H9 (cell line): ENCODE measurements at regions not wholly inside any gene's neighbourhood (a gene's known extent, or its start where the extent isn't known, plus 50 kb on each side); places are given as distances from the start of the nearest gene placed in this dataset.

Experiments
- DNase-seq: peaks from one replicate; pipeline ENCODE4 v3.0.0-alpha.2; 2017
- H2AFZ ChIP-seq: one replicate; pipeline ENCODE4 v1.6.1; 2013; ENCODE audit warnings: mild to moderate bottlenecking, low read length, control low read depth, moderate library complexity
- H2AK5ac ChIP-seq: 2 replicates; pipeline ENCODE4 v1.6.1; 2013; ENCODE audit warnings: low read length, control low read depth, mixed read lengths; ENCODE audit not compliant: insufficient read length
- H2BK120ac ChIP-seq: one replicate; pipeline ENCODE4 v1.6.1; 2013; ENCODE audit warnings: low read depth, mild to moderate bottlenecking, low read length, control low read depth, inconsistent platforms; ENCODE audit not compliant: poor library complexity, severe bottlenecking
- H2BK12ac ChIP-seq: 2 replicates; pipeline ENCODE4 v1.6.1; 2013; ENCODE audit warnings: low read length, control low read depth, mixed read lengths, low read depth; ENCODE audit not compliant: insufficient read length
- H2BK15ac ChIP-seq: 2 replicates; pipeline ENCODE4 v1.6.1; 2013; ENCODE audit warnings: low read depth, low read length, control low read depth
- H2BK20ac ChIP-seq: one replicate; pipeline ENCODE4 v1.6.1; 2013; ENCODE audit warnings: low read depth, mild to moderate bottlenecking, low read length, control low read depth, inconsistent platforms; ENCODE audit not compliant: poor library complexity, severe bottlenecking
- H2BK5ac ChIP-seq: 2 replicates; pipeline ENCODE4 v1.6.1; 2013; ENCODE audit warnings: low read length, control low read depth, mixed read lengths; ENCODE audit not compliant: insufficient read length
- H3K14ac ChIP-seq: 2 replicates; pipeline ENCODE4 v1.6.1; 2013; ENCODE audit warnings: low read length, control low read depth; ENCODE audit not compliant: insufficient read depth
- H3K18ac ChIP-seq: 2 replicates; pipeline ENCODE4 v1.6.1; 2013; ENCODE audit warnings: low read depth, mild to moderate bottlenecking, mixed read lengths, low read length, control low read depth; ENCODE audit not compliant: insufficient read length
- H3K23ac ChIP-seq: 2 replicates; pipeline ENCODE4 v1.6.1; 2013; ENCODE audit warnings: low read length, control low read depth, mixed read lengths, low read depth; ENCODE audit not compliant: insufficient read length
- H3K23me2 ChIP-seq: 2 replicates; pipeline ENCODE4 v1.6.1; 2013; ENCODE audit warnings: low read depth, mild to moderate bottlenecking, mixed read lengths, low read length, control low read depth; ENCODE audit not compliant: insufficient read length, poor library complexity, severe bottlenecking
- H3K27ac ChIP-seq: 2 replicates; pipeline ENCODE4 v1.5.1; 2013; ENCODE audit warnings: low read length, control low read depth, mixed read lengths, low read depth; ENCODE audit not compliant: insufficient read length
- H3K27me3 ChIP-seq: 2 replicates; pipeline ENCODE4 v1.6.1; 2013; ENCODE audit warnings: low read length, control low read depth, inconsistent platforms; ENCODE audit not compliant: insufficient read depth
- H3K4ac ChIP-seq: 2 replicates; pipeline ENCODE4 v1.6.1; 2013; ENCODE audit warnings: low read depth, mild to moderate bottlenecking, control low read depth, inconsistent platforms, low read length, moderate library complexity
- H3K4me1 ChIP-seq: 2 replicates; pipeline ENCODE4 v1.6.1; 2013; ENCODE audit warnings: low read length, control low read depth, inconsistent platforms; ENCODE audit not compliant: insufficient read depth
- H3K4me2 ChIP-seq: 2 replicates; pipeline ENCODE4 v1.6.1; 2013; ENCODE audit warnings: low read length, control low read depth, mixed read lengths; ENCODE audit not compliant: insufficient read length, insufficient read depth
- H3K56ac ChIP-seq: 2 replicates; pipeline ENCODE4 v1.6.1; 2013; ENCODE audit warnings: low read depth, mild to moderate bottlenecking, mixed read lengths, low read length, control low read depth; ENCODE audit not compliant: insufficient read length
- H3K79me1 ChIP-seq: 2 replicates; pipeline ENCODE4 v1.6.1; 2013; ENCODE audit warnings: low read depth, mild to moderate bottlenecking, moderate library complexity, low read length, control low read depth, inconsistent platforms; ENCODE audit not compliant: insufficient read depth, poor library complexity, severe bottlenecking
- H3K79me2 ChIP-seq: 2 replicates; pipeline ENCODE4 v1.6.1; 2013; ENCODE audit warnings: low read length, control low read depth, inconsistent platforms; ENCODE audit not compliant: insufficient read depth
- H3K9ac ChIP-seq: 2 replicates; pipeline ENCODE4 v1.6.1; 2013; ENCODE audit warnings: low read length, control low read depth, mixed read lengths; ENCODE audit not compliant: insufficient read length; ENCODE audit errors: extremely low read depth
- H3K9me3 ChIP-seq: one replicate; pipeline ENCODE4 v1.6.1; 2013; ENCODE audit warnings: low read depth, low read length, inconsistent platforms; ENCODE audit not compliant: control insufficient read depth
- H3T11ph ChIP-seq: one replicate; pipeline ENCODE4 v1.6.1; 2013; ENCODE audit warnings: mild to moderate bottlenecking, low read length, control low read depth, inconsistent platforms
- H4K20me1 ChIP-seq: one replicate; pipeline ENCODE4 v1.6.1; 2013; ENCODE audit not compliant: control insufficient read depth, insufficient read length, insufficient read depth
- H4K5ac ChIP-seq: 2 replicates; pipeline ENCODE4 v1.6.1; 2013; ENCODE audit warnings: low read depth, mild to moderate bottlenecking, mixed read lengths, low read length, control low read depth; ENCODE audit not compliant: insufficient read length
- H4K8ac ChIP-seq: replicated peaks from 2 replicates; pipeline ENCODE4 v1.6.1; 2013; ENCODE audit warnings: low read length, control low read depth, mixed read lengths, low read depth; ENCODE audit not compliant: insufficient read length
- H4K91ac ChIP-seq: 2 replicates; pipeline ENCODE4 v1.6.1; 2013; ENCODE audit warnings: low read depth, mild to moderate bottlenecking, moderate library complexity, mixed read lengths, low read length, control low read depth; ENCODE audit not compliant: insufficient read length
- H3K27ac Mint-ChIP-seq, 3 experiments: 2 replicates in 2 of 3; 3 replicates in 1 of 3; pipeline ENCODE4 v1.8.0; 2020 to 2021; ENCODE audit warnings: mixed read lengths in 3 of 3, mild to moderate bottlenecking in 1 of 3, moderate library complexity in 1 of 3
- H3K27me3 Mint-ChIP-seq: 2 replicates; pipeline ENCODE4 v1.8.0; 2021; ENCODE audit warnings: low read depth, mild to moderate bottlenecking, moderate library complexity, mixed read lengths
- H3K36me3 Mint-ChIP-seq, 3 experiments: 2 replicates in 2 of 3; 3 replicates in 1 of 3; pipeline ENCODE4 v1.8.0; 2020 to 2021; ENCODE audit warnings: low read depth in 3 of 3, mixed read lengths in 3 of 3; ENCODE audit not compliant: insufficient read depth in 1 of 3
- H3K4me1 Mint-ChIP-seq, 2 experiments: 2 replicates each; pipeline ENCODE4 v1.8.0; 2020; ENCODE audit warnings: mixed read lengths in 2 of 2
- H3K4me3 Mint-ChIP-seq, 2 experiments: 2 replicates in 1 of 2; 3 replicates in 1 of 2; pipeline ENCODE4 v1.8.0; 2020 to 2021; ENCODE audit warnings: mild to moderate bottlenecking in 2 of 2, mixed read lengths in 2 of 2, moderate library complexity in 1 of 2
- H3K9me3 Mint-ChIP-seq, 2 experiments: 2 replicates in 1 of 2; 3 replicates in 1 of 2; pipeline ENCODE4 v1.8.0; 2020; ENCODE audit warnings: mild to moderate bottlenecking in 2 of 2, mixed read lengths in 2 of 2, moderate library complexity in 1 of 2
- CTCF ChIP-seq: fragments of 200-600 bp; sonication (generic); conservative IDR thresholded peaks from 3 replicates; pipeline ENCODE4 v1.8.0; 2021; ENCODE audit warnings: antibody characterized with exemption, mild to moderate bottlenecking
- WGBS: extraction: QIAGEN DNeasy Blood & Tissue Kit; methylation state at CpG from one replicate; pipeline ENCODE4 v1.1.7; 2013; ENCODE audit warnings: missing lambda C conversion rate, low lambda C conversion rate, mixed read lengths; ENCODE audit not compliant: insufficient read length; ENCODE audit errors: extremely low coverage; 5-methylcytosine and 5-hydroxymethylcytosine counted together

GRCh38 chr11:116179401-116179800 lies 593.4 kb downstream of the BUD13 start:
- Histone ChIP-seq H3K79me2 (no peaks in the 10 kb centered on the region), H2BK15ac (no peak overlapping the region), H3K56ac (no peak overlapping the region), H2AFZ (no peak overlapping the region), H3K79me1 (no peaks in the 10 kb centered on the region), H3K18ac (no peak overlapping the region), H3K14ac (no peak overlapping the region), H3K9me3 (no peaks in the 10 kb centered on the region), H2BK12ac (no peak overlapping the region), H2BK20ac (no peak overlapping the region), H4K5ac (no peak overlapping the region), H3K9ac (no peak overlapping the region), H4K91ac (no peak overlapping the region), H2AK5ac (no peak overlapping the region), H2BK120ac (no peak overlapping the region), H3K23ac (no peak overlapping the region), H2BK5ac (no peak overlapping the region), H3K4me1 (peaks cover 6% of the 10 kb centered on the region; the same call in 1 of the 2 replicates), H3K27ac (no peak overlapping the region), H3T11ph (no peak overlapping the region), H3K4me2 (no peak overlapping the region), H4K8ac (no peak overlapping the region), H3K27me3 (no peaks in the 10 kb centered on the region; the same call in 1 of the 2 replicates), H4K20me1 (no peaks in the 10 kb centered on the region), H3K4ac (no peak overlapping the region), H3K23me2 (no peaks in the 10 kb centered on the region)
- Mint-ChIP-seq H3K27me3 (peaks cover 1% of the 10 kb centered on the region), H3K36me3 (no peaks in the 10 kb centered on the region), H3K4me3 (no peak overlapping the region), H3K4me1 (peaks cover 35 to 53% of the 10 kb centered on the region in 2 experiments), H3K27ac (no peak overlapping the region; a peak in 1 of 7 replicates), H3K9me3 (no peaks in the 10 kb centered on the region)
- TF ChIP-seq CTCF: no peak
- WGBS: no CpG with 5 or more reads among the region's 3 CpGs
- DNase-seq: no peak
